ENCODE measurements at regions not wholly inside any gene's neighbourhood (a gene's known extent, or its start where the extent isn't known, plus 50 kb on each side); places are given as distances from the start of the nearest gene placed in this dataset.

DNA sequence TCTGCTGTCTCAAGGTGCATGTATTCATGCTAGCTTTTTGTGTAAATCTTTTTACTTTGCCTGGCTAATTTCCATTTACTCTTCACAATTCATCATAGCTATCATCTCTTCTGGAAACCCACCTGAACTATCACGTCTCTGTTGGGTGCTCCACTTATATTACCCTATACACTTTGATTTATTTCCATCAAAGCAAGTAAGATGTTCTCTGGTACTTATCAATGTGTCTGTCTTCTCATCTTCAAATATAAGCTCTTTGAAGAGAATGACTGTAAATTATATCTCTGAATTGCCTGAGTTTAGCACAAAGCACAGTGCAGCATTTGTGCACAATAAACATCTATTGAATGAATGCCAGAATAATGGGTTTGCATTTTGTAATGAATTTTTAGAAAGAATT lies 1129.7 kb downstream of the LRFN5 start:
- TF ChIP-seq CTCF (conservative IDR thresholded peaks at IDR 0.05; ENCODE audit: low read depth, low read length) (no peak), EZH2phosphoT487 (IDR thresholded peaks at IDR 0.05; ENCODE audit: borderline replicate concordance, low read length) (no peak)

All from PC-3 (cell line).